Hematopoietic multipotent progenitor cell treated with erythropoietin and hydrocortisone succinate and interleukin-3 and kit ligand, for 17 days (in vitro differentiated cells): ENCODE measurements at regions not wholly inside any gene's neighbourhood (a gene's known extent, or its start where the extent isn't known, plus 50 kb on each side); places are given as distances from the start of the nearest gene placed in this dataset.

ENCODE experiments used
- DNase-seq: peaks from one replicate; pipeline ENCODE4 v3.0.0-alpha.2; 2015; ENCODE audit warnings: low spot score

- DNase-seq: no peak
Measured at GRCh38 chr2:67516899-67517530, 119.9 kb downstream of the ETAA1 start.

GRCh38 chr2:67522148-67522547 lies 125.0 kb downstream of the ETAA1 start:
- DNase-seq: no peak

GRCh38 chr2:67524213-67524612 lies 127.1 kb downstream of the ETAA1 start:
- no peak for DNase-seq

- DNase-seq: no peak
Measured at GRCh38 chr2:67524777-67525176, 127.6 kb downstream of the ETAA1 start.

- no peak for DNase-seq
Measured at GRCh38 chr2:67526283-67526682, 129.2 kb downstream of the ETAA1 start.

GRCh38 chr2:67528320-67528719 lies 131.2 kb downstream of the ETAA1 start:
- no peak for DNase-seq

GRCh38 chr2:67532387-67532786 lies 135.3 kb downstream of the ETAA1 start:
- no peak for DNase-seq

GRCh38 chr2:67534745-67535144 lies 137.6 kb downstream of the ETAA1 start:
- no peak for DNase-seq

GRCh38 chr2:67540962-67541361 lies 143.8 kb downstream of the ETAA1 start:
- DNase-seq: no peak

- DNase-seq: no peak
Measured at GRCh38 chr2:67544286-67544685, 147.2 kb downstream of the ETAA1 start.

- no peak for DNase-seq
Measured at GRCh38 chr2:67548317-67549201, 151.4 kb downstream of the ETAA1 start.

GRCh38 chr2:67559156-67559555 lies 162.0 kb downstream of the ETAA1 start:
- no peak for DNase-seq

- DNase-seq: no peak
Measured at GRCh38 chr2:67560771-67561456, 163.8 kb downstream of the ETAA1 start.

GRCh38 chr2:67561457-67561965 lies 164.4 kb downstream of the ETAA1 start:
- DNase-seq: no peak

GRCh38 chr2:67564076-67564475 lies 166.9 kb downstream of the ETAA1 start:
- no peak for DNase-seq

GRCh38 chr2:67564626-67565025 lies 167.5 kb downstream of the ETAA1 start:
- DNase-seq: no peak

GRCh38 chr2:67565262-67565661 lies 168.1 kb downstream of the ETAA1 start:
- DNase-seq: no peak

- no peak for DNase-seq
Measured at GRCh38 chr2:67565761-67566160, 168.6 kb downstream of the ETAA1 start.

GRCh38 chr2:67566285-67566684 lies 169.2 kb downstream of the ETAA1 start:
- no peak for DNase-seq

GRCh38 chr2:67566958-67567635 lies 170.0 kb downstream of the ETAA1 start:
- no peak for DNase-seq

GRCh38 chr2:67567886-67568285 lies 170.8 kb downstream of the ETAA1 start:
- DNase-seq: no peak

GRCh38 chr2:67570611-67571010 lies 173.5 kb downstream of the ETAA1 start:
- DNase-seq: no peak
